Stimulated activated CD4-positive, alpha-beta T cell treated with anti-CD3 and anti-CD28 coated beads, Interleukin-2, amount 100 ng/mL, for 24 hours (primary cell): ENCODE measurements at regions not wholly inside any gene's neighbourhood (a gene's known extent, or its start where the extent isn't known, plus 50 kb on each side); places are given as distances from the start of the nearest gene placed in this dataset.

Experiments
- DNase-seq, 2 donors: peaks; one replicate each; pipeline ENCODE4 v3.0.0-alpha.2; 2020

- no peak for DNase-seq
These were observed 205.5 kb upstream of the C14orf180 start for GRCh38 chr14:104373855-104374717.

DNA sequence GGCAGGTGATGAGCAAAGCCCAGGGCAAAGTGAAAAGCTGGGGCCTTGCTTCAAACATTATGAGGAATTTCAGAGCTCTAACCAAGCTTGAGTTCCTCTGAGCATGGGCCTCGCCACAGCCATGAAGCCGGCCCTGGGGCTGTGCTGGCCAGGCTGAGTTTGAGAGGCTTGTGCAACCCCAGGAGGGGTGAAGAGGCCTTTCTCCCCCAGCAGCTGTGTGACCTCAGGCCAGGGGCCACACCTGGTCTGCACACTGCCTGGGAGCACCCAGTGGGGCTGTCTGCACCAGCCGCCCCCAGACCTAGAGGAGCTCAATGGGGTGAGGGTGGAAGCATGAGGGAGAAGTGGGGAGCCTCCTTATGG lies 204.9 kb upstream of the C14orf180 start:
- DNase-seq: no peak

- no peak for DNase-seq
These were observed 203.9 kb upstream of the C14orf180 start for GRCh38 chr14:104375551-104376201.

DNA sequence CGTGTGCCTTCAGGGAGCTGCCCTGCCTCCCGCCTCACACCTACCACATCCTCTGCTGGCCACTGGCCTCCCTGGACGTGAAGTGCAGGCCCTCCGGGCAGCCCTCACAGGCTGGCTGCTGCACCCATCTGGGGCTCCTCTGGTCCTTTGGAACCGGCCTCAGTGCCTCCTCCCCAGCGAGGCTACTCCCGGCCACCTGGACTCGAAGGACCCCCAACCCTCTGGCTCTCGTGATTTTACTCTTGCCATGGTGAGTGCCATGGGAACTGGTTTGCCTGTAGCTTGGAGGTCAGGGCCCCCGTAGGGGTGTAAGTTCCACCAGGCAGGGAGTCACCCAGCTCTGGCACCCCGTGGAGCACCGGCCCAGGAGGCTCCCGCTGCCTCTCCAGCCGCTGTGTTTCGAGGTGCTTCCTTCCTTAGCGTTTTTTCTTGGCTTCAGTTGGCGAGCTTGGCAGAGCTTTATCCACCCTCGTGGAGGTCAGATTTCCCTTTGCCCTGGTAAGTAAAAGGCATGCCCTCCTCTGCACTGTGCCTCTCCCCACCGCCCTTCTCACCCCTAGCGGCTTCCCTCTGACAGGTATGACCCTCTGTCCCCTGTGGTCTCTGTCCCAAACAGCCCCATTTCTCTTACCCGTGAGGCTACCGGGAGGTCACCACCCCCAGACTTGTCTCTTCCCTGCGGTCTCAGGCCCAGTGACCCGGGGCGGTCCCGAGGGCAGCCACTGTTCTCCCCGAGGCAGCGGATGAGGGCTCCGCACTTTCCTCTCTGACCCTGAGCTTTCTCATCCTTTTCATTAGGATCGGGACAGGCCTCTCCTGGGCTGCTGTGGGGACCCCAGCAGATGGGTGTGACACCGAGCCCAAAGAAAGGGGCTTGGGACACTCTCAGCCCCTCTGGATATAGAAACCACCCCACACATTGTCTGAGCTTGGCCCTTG lies 203.1 kb upstream of the C14orf180 start:
- DNase-seq: no peak

DNA sequence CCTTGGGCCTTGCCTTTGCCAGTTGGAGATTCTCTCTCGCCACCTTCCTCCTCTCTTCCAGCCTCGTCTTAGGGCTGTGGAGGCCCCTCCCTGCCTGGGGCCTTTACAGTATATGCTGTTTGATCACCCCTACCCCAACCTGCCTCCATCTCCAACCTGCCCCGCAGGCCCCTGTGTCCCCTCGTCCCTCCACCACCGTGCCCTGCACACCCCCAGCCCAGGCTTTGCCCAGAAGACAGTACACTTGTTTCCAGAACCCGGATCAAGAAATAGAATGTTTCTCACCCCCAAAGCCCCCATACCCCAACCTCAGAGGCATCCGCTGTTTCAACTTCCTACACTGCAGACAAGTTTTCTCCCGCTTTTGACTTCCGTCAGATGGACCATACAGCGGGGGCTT lies 202.3 kb upstream of the C14orf180 start:
- no peak for DNase-seq

GRCh38 chr14:104378698-104379113 lies 200.9 kb upstream of the C14orf180 start:
- no peak for DNase-seq

GRCh38 chr14:104382361-104383087 lies 197.0 kb upstream of the C14orf180 start:
- DNase-seq: no peak

GRCh38 chr14:104383088-104383995 lies 196.2 kb upstream of the C14orf180 start:
- DNase-seq: no peak

GRCh38 chr14:104383996-104384775 lies 195.4 kb upstream of the C14orf180 start:
- no peak for DNase-seq

DNA sequence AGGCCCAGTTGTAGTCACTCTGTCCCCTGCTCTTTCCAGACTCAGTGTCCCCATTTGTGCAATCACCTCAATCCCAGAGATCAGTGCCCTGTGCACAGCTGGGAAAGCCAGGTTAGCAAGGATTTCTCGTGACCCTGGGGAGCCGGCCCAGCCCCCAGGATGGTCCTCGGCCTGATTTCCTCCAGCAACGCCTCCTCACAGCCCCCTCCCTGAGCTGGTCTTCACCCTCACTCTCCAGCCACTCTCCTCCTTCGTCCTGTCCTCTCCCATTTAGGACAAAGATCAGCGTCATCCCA lies 194.8 kb upstream of the C14orf180 start:
- no peak for DNase-seq

- no peak for DNase-seq
These were observed 194.5 kb upstream of the C14orf180 start for GRCh38 chr14:104385111-104385510.

DNA sequence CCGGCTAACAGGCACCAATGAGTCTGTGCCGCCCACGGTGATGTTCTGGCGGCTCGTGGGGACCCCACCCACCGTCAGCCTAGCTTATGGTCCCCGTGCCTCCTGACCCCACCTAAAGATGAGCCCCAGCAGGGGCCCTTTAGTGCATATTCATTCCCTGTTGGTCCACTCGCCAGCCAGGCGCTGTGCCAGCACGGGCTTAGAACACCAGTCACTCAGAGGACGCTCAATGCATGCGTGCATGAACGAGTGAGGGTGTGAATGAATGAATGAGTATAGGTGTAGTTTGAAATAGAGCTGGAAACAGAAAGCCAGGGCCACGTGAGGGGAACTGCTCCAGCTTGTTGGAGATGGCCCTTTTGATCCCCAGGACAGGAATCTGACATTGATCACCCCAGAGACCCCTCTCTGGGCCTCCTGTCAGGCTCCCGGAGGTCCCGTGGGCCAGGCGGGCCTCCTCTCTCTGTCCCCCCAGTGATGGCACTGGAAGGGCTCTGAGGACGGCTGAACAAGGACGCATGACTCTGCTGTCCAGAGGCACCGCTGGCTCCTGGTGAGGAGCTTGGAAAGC lies 193.9 kb upstream of the C14orf180 start:
- no peak for DNase-seq

DNA sequence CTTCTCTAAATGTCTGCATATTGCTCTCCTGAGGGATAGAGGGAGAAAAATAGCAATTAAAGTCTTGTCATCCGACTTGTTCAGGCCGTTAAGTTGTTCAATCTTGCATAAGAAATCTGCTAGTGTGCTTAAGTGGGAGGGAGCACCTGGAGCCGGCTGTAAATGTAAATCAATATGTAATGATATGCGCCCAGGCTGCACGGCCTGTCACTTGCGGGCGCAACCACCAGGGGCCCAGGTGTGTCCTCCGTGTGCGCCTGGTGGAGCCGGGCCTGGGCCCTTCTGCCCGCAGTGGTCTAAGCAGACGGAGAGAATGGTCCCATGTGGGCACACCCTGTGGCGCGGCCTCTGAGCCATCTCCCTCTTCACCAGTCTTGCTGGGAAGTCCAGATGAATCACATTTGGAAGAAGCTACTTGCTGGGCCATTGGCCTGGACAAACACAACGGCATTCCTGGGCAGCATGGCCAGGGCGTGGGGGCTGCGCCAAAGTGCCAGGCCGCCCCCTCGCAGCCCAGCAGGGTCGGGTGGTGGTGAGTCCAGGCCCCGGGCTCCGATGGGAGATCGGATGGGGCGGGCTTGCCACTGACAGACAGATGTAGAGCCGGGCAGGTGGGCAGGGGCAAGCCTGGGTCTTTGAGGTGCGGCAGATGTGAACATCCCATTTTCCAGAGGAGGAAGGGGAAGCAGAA lies 193.3 kb upstream of the C14orf180 start:
- DNase-seq: no peak

DNA sequence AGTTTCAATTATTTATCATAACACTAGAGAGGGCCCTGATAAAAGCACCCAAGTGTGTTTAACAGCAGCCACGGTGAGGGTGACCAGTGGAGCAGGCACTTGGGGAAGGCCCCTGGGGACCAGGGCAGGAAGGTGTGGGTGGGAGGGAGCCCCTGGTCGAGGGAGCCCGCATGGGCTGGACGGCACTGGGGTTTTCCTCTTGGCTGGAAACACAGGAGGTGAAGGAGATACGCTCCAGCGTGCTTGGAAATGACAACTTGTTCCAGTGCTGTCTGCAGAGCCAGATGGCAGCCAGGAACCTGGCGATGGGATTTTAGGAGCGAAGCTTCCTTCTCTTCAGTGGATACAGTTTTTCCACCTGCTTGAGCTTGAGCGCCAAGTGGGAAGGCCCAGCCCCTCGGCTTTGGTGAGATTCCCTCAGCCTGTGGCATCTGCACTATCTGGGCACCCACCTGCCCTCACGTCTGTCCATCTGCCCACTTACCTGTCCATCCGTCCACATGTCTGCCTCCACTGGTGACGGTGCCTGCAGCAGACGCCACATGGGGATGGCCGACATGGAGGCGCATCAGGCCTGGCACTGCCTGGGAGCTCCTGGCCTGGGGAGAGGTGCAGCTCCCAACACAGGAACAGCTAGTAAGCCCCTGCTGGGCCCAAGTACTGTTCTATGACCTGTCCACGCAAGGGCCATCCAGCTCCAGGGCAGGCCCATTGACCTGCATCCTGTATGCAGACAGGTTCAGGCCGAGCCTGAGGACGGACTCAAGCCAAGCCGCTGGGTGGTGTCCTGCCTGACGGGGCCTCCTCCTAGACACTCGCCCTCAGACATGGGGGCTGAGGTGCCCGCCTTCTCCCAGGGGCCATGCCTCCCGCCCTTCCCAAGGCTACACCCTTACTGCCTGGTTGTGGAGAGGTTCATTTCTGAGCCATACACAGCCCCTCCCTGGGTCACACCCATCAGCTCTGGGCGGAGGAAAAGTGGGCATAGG lies 192.2 kb upstream of the C14orf180 start:
- DNase-seq: peak in 1 of 2 donors; percentile 16

GRCh38 chr14:104388011-104388521 lies 191.5 kb upstream of the C14orf180 start:
- DNase-seq: peak in 1 of 2 donors; percentile 12

DNA sequence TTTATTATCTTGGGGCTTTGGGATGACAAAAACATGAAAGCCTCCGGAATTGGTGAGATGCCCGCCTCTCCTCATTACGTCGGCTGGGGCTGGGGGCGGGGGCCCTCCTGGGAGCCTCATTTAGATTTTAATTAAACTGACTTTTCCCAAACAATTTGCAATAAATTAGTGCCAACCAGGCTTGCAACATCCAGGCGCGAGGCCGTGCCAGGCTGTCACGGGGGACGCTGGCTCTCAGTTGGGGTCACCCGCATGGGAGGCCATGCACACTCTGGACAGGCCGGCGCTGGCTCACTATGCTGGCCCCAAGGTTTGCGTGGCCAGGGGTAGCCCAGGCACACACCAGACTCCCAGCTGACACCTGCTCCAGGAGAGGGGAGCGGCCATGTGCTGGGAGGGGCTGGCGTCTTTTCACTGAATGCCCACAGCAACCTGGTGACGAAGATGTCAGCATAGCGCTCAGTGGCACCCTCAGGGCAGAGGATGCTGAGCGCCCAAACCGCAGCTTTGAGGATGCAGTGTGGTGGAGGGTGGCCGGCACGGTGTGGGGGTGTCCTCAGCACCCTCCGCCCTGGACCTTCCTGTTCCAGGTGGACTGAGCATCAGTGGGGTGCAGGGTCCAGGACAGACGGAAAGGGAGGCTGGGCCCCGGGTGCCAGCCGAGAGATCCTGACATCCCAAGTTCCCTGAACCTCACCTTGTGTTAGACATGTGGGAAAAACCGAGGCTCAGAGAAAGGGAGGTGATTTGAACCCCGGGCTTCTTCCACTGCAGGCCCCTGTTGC lies 190.8 kb upstream of the C14orf180 start:
- DNase-seq: peak in 1 of 2 donors; percentile 16
